Choroid plexus epithelial cell (primary cell): ENCODE measurements at regions not wholly inside any gene's neighbourhood (a gene's known extent, or its start where the extent isn't known, plus 50 kb on each side); places are given as distances from the start of the nearest gene placed in this dataset.
"Not testable (repeated sequence)": the region's sequence is repeated elsewhere in the genome, so short reads cannot be mapped to it uniquely, and the experiment has no call there.

ENCODE experiments used
- DNase-seq: peaks from one replicate; pipeline ENCODE4 v3.0.0-alpha.2; 2010; ENCODE audit warnings: low read depth
- H3K4me3 ChIP-seq: 2 replicates; pipeline ENCODE4 v1.5.1; 2011; ENCODE audit warnings: low read depth, mild to moderate bottlenecking, control low read depth, low read length, moderate library complexity
- TF ChIP-seq, protein P1 (sequence below): conservative IDR thresholded peaks from 2 replicates; pipeline ENCODE4 v1.5.1; 2011; ENCODE audit warnings: low read depth, mild to moderate bottlenecking, control low read depth, inconsistent platforms, low read length, moderate library complexity

GRCh38 chrX:131840799-131841495 is 182.2 kb upstream of the STK26 start:
- DNase-seq: no peak
- TF ChIP-seq, protein P1, sequence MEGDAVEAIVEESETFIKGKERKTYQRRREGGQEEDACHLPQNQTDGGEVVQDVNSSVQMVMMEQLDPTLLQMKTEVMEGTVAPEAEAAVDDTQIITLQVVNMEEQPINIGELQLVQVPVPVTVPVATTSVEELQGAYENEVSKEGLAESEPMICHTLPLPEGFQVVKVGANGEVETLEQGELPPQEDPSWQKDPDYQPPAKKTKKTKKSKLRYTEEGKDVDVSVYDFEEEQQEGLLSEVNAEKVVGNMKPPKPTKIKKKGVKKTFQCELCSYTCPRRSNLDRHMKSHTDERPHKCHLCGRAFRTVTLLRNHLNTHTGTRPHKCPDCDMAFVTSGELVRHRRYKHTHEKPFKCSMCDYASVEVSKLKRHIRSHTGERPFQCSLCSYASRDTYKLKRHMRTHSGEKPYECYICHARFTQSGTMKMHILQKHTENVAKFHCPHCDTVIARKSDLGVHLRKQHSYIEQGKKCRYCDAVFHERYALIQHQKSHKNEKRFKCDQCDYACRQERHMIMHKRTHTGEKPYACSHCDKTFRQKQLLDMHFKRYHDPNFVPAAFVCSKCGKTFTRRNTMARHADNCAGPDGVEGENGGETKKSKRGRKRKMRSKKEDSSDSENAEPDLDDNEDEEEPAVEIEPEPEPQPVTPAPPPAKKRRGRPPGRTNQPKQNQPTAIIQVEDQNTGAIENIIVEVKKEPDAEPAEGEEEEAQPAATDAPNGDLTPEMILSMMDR: no peak
- no peak overlapping the region for H3K4me3 ChIP-seq

GRCh38 chrX:131841496-131842437 is 181.3 kb upstream of the STK26 start:
- DNase-seq: peak; percentile 63
- TF ChIP-seq, protein P1: peak; percentile 81

DNA sequence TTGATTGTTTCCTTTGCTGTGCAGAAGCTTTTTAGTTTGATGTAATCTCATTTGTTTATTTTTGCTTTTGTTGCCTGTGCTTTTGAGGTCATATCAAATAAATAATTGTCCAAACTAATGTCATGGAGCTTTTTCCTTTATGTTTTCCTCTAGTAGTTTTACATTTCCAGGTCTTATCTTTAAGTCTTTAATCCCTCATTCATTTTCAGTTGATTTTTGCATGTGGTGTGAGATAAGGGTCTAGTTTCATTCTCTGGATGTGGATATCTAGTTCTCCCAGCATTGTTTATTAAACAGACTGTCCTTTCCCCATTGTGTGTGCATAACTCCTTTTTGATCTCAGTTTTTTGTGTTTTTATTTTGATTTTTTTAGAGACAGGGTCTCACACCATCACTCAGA is 179.1 kb upstream of the STK26 start:
- DNase-seq: no peak
- H3K4me3 ChIP-seq: no peak overlapping the region
- TF ChIP-seq, protein P1: no peak

More at GRCh38 chrX:131841496-131842437, 181.3 kb upstream of the STK26 start:
- no peak overlapping the region for H3K4me3 ChIP-seq

DNA sequence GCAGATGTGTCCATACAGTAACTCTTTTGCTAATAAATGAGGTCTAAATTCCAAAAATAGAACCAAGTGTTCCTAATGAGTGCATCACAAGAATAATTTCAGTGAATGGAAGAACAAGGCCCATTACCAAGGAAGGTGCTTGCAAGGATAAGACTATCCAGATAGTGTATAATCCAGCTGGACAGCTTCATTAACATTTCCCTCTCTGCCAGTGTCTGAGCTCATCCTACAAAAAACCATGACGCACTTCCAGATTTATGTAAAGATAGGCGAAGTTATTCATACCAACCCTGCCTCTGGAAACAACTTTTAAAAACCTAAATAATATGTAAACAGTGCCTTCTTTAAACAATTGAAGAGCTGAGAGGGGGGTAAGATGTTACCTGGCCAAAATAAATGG is 177.9 kb upstream of the STK26 start:
- TF ChIP-seq, protein P1: no peak
- DNase-seq: no peak
- no peak overlapping the region for H3K4me3 ChIP-seq

GRCh38 chrX:131845771-131846170 is 177.3 kb upstream of the STK26 start:
- TF ChIP-seq, protein P1: no peak
- no peak overlapping the region for H3K4me3 ChIP-seq
- no peak for DNase-seq

GRCh38 chrX:131850964-131851363 is 172.1 kb upstream of the STK26 start:
- not testable (repeated sequence) for H3K4me3 ChIP-seq, DNase-seq

DNA sequence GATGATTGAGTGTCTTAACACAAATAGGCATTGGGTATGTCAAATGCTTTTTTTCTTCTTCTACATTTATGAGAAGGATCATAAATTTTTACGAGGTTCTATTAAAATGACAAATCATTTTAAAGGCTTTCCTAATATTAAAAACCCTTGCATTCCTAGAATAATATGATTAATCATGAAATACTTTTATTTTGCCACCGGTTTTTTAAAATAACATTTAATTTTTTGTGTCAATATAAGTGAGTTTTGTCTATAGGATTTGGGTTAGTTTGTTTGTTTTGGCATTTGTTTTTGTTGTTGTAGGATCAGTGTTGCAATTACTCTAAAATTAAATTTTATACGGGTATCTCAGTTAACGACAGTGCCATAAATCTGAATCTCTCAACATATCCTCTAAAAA is 169.7 kb upstream of the STK26 start:
- TF ChIP-seq, protein P1: no peak
- H3K4me3 ChIP-seq: no peak overlapping the region
- no peak for DNase-seq
